Activated CD8-positive, alpha-beta memory T cell treated with anti-CD3 and anti-CD28 coated beads, Interleukin-2, amount 50 U/mL, for 24 hours (primary cell): ENCODE measurements at regions not wholly inside any gene's neighbourhood (a gene's known extent, or its start where the extent isn't known, plus 50 kb on each side); places are given as distances from the start of the nearest gene placed in this dataset.
"Not testable (repeated sequence)": the region's sequence is repeated elsewhere in the genome, so short reads cannot be mapped to it uniquely, and the experiment has no call there.

Experiments used
- DNase-seq: peaks from one replicate; pipeline ENCODE4 v3.0.0-alpha.2; 2020; ENCODE audit errors: extremely low read depth

GRCh38 chr6:15081447-15081846 is 164.4 kb upstream of the JARID2 start:
- DNase-seq = no peak

GRCh38 chr6:15082708-15083107 is 163.2 kb upstream of the JARID2 start:
- DNase-seq = no peak

GRCh38 chr6:15086348-15087158 is 159.3 kb upstream of the JARID2 start:
- DNase-seq = no peak

- no peak for DNase-seq
Measured at GRCh38 chr6:15087186-15087589, 158.7 kb upstream of the JARID2 start.

GRCh38 chr6:15088904-15089568 is 156.8 kb upstream of the JARID2 start:
- DNase-seq = no peak

- no peak for DNase-seq
Measured at GRCh38 chr6:15089569-15090144, 156.2 kb upstream of the JARID2 start.

- no peak for DNase-seq
Measured at GRCh38 chr6:15090145-15090579, 155.7 kb upstream of the JARID2 start.

GRCh38 chr6:15090745-15091384 is 155.0 kb upstream of the JARID2 start:
- DNase-seq = no peak

- no peak for DNase-seq
Measured at GRCh38 chr6:15096894-15097837, 148.7 kb upstream of the JARID2 start.

GRCh38 chr6:15101130-15101529 is 144.7 kb upstream of the JARID2 start:
- DNase-seq = no peak

GRCh38 chr6:15102241-15102640 is 143.6 kb upstream of the JARID2 start:
- DNase-seq = no peak

GRCh38 chr6:15106958-15107643 is 138.8 kb upstream of the JARID2 start:
- no peak for DNase-seq

- DNase-seq = no peak
Measured at GRCh38 chr6:15107644-15108382, 138.1 kb upstream of the JARID2 start.

GRCh38 chr6:15108383-15108715 is 137.5 kb upstream of the JARID2 start:
- DNase-seq = no peak

GRCh38 chr6:15109338-15110090 is 136.4 kb upstream of the JARID2 start:
- no peak for DNase-seq

GRCh38 chr6:15110726-15111354 is 135.0 kb upstream of the JARID2 start:
- no peak for DNase-seq

- DNase-seq = not testable (repeated sequence)
Measured at GRCh38 chr6:15111576-15111975, 134.3 kb upstream of the JARID2 start.

GRCh38 chr6:15113587-15113986 is 132.3 kb upstream of the JARID2 start:
- no peak for DNase-seq

GRCh38 chr6:15114061-15114460 is 131.8 kb upstream of the JARID2 start:
- no peak for DNase-seq
